Central memory CD4-positive, alpha-beta T cell (primary cell): ENCODE measurements at regions not wholly inside any gene's neighbourhood (a gene's known extent, or its start where the extent isn't known, plus 50 kb on each side); places are given as distances from the start of the nearest gene placed in this dataset.
"Not testable (repeated sequence)": the region's sequence is repeated elsewhere in the genome, so short reads cannot be mapped to it uniquely, and the experiment has no call there.

Experiments
- DNase-seq: peaks from one replicate; pipeline ENCODE4 v3.0.0; 2022

DNA sequence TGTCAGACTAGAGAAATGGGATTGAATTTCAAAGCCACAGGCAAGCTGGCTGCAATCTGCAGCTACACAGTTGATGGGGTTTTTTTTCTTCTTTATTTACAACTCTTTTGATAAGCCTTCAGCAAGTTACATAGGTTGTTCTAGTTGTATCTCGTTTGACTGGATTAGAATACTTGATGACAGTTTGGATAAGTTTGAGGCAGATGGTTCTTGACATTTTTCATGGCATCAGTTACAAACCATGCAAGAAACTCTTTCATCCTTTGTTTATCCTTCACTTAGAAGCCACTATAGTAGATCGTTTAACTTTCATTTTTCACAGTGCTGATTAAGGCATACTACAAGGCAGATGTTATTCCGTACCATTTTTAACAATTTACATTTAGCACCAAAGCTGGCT, 238.9 kb downstream of the TOX3 start:
- DNase-seq = no peak

DNA sequence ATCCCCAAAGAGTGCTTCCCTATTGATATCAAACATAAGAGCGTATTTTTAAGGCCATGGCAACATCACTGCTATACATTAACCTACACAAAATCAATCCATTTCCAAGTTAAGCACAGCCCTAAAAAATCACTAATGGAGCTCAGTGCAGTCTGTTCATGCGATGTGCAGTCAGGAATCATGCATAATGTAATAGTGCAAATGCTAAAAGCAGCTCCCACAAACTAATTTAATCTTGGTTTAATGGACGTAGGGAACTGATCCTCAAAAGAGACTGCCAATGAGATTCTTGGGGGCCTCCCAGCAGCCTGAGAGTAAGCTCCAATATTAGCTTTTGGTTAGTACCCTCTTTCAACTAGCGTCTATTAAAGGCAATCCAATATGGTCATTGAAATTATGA, 245.9 kb downstream of the TOX3 start:
- DNase-seq = no peak

DNA sequence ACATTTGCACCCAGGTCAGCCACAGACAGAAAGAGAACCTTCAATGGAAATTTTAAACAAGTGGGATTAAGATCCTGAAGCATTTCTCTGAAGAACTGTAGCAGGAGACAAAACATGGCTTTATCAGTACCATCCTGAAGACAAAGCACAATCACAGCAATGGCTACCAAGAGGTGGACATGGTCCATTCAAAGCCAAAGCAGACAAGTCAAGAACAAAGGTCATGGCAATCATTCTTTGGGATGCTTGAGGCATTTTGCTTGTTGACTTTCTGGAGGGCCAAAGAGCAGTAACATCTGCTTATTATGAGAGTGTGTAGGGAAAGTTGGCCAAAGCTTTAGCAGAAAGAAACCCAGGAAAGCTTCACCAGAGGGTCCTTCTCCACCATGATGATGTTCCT, 248.2 kb downstream of the TOX3 start:
- no peak for DNase-seq

DNA sequence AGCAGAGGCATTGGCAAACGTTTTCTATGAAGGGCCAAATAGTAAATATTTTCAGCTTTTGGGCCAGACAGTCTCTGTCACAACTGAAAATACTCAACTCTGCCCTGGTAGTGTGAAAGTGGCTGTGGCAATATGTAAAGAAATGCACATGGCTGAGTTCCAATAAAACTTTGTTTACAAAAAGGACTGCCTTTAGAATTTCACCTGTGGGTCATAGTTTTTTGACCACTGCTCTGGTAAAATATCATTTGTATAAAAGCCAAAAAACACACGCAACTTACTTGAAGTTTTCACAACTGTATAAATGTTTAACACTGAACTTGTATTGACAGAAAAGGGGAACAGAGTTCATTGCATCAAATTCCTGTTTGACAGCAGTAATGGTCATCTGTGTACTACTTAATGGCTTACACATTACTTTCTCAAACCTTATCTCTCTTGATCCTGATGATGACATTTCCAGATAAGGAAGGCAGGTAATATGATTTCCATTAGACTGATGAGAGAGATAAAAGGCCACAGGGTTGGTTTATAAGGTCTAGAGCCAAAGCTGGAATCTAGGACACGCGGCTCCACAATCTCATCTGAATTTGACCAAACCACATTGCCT, 250.1 kb downstream of the TOX3 start:
- not testable (repeated sequence) for DNase-seq

DNA sequence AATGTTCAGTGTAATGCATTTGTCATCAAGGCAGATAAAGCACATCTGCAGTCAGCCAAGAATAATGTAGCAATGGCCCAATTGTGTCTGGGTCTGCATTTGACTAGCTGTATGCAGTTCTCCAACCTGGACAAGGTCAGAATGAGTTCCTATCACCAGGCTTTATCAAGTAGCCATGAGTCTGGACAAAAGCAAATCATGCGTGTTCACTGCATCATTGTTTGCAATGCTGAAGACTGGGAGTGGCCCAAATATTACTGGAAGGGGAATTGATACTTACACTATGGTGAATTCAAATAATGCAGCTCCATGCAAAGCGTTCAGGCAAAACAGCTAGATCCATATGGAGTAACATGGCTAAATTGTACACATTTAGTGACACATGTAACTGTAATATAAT, 250.9 kb downstream of the TOX3 start:
- no peak for DNase-seq

DNA sequence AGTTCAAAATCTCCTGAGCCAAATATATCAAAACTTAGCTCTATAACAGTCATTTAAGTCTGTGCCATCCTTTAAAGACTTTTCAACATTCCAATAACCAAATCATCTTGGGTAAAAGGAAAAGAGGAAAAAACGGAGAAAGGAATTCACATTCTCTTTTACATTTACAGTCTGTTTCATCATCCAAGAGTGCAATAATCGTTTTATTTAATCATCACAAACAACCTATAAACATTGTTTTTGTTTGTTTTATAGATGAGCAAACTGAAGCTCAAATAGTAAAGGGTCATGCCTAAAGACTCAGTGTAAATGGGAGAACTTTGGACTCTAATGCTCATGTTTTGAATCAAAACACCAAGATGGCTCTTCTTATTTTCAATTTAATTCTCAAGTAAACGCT, 252.3 kb downstream of the TOX3 start:
- no peak for DNase-seq

DNA sequence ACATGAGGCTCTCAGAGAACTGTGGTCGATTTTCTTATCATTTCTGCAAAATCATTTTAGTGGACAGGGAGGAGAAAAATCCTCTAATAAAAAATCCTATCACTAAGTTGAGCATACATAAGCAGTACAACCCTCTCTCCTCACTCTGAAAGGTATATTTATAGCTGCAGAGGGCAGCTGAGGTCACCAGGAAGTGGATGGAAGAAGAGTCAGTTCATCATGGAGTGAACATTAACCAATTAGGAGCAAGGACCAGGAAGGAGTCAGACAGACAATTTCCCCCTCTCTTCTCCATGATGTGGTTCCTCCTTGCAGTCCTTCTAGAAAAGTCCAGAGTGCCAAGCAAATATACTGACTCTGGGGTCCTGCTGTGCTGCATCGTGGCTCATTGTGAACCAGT, 253.7 kb downstream of the TOX3 start:
- DNase-seq = no peak

DNA sequence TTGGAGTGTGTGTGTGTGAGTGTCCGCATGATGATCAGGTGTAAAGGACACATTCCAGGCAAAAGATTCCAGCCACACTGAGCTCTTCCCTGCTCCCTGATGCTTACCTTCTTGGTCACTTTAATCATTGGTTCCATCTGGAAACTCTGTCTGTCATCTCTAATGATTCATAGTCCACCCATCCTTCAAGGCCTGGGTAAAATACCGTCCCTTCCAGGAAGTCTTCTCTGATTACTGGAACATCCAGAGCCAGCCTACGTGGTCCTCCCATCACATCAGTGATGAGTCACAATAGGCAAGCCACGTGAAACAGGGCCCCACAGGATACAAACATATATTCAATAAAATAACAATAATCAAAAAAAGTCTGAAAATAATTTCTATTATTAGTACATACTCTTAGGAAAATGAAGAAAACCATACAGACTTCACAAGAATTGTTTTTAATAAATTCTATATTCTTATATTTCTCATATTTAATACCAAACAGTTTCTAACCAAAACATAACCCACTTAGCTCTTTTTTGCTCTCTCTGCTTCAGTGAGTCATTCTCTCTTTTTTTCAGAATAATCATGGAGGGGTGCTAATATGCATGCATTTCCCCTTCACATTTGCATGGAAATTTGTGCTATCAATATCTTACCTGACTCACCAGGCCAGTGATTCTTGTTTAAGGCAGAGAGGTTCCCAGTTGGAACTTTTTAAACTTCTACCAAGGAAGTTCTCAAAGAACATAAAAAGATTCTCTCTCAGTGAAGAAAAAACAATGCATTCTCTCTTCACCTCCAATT, 263.2 kb downstream of the TOX3 start:
- no peak for DNase-seq

DNA sequence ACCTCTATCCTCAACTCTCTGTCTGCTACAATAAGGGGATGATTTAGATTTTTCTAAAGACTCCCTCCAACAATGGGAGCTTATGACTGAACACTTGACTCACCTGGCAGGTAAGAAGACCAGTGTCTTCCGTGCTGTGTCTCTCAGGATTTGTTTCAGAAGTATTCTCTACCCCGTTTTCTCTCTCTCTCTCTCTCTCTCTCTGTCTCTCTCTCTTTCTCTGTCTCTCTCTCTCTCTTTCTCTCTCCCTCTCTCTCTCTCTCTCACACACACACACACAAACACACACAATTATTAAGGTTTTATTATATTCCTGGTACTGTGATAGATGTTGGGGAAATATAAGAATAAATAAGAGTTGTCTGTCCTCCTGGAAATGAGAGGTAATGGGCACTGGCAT, 263.9 kb downstream of the TOX3 start:
- no peak for DNase-seq

DNA sequence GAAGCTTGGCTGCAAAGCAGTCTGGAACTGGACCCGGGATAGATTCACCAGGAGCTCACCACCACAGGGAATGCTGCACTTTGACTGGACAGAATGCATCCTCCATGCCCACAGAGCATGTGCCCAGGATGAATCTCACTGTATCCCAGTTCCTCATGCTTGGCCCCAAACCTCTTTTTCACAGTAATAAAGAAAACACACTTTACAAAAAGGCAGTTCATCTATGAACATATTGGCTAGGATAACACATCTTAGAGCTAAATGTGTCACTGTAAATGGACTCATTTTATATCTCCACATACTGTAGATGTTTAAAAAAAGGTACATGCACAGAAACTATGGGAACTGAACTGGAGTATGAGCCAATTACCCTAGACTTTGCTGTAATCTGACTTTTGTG, 266.9 kb downstream of the TOX3 start:
- no peak for DNase-seq

DNA sequence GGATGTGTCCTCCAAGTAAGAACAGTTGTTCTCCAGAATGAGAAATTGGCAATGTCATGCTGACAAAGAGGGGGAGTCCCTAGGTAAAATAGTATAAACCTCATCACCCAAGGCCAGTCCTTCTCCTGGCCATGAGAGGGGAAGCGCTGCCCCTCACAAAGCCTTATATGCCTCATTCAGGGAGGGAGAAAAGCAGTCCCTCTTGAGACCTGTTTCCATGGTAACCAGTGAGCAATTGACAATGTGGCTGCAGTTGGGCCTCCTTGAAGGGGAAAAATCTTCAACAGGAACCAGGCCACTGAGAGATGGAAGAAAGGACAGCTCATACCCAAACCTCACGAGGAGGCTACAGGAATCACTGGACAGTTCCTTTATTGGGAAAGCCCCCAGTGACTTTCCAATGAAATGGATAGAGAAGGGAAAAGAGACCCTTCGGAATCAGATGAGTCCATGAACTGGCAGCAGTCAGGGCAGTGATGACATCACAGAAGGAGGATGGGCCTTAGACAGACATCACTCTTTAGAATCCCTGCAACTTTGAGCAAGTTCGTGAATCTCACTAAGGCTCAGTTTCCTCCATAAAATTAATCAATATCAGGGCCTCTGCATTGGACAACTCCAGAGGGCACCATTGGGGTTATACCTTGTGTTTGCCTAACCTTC, 275.7 kb downstream of the TOX3 start:
- DNase-seq = no peak

DNA sequence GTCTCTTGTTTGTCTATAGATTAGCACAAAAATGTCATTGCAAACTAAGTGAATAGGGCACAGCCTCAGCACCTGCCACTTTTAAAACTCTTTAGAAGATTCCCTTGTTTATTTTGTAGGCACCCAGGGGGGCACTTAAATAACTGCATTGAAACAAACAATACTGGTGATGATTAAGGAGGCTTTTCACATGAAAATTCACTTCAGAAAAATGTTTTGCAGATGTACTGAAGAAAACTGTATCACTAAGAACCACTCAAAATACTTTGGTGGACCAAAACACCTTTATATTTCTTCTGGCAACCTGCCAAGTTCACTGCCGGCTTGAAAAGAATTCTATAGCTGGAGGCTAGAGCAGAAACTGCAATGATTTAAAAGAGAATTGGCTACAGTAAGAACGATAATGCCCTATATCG, 281.5 kb downstream of the TOX3 start:
- no peak for DNase-seq

DNA sequence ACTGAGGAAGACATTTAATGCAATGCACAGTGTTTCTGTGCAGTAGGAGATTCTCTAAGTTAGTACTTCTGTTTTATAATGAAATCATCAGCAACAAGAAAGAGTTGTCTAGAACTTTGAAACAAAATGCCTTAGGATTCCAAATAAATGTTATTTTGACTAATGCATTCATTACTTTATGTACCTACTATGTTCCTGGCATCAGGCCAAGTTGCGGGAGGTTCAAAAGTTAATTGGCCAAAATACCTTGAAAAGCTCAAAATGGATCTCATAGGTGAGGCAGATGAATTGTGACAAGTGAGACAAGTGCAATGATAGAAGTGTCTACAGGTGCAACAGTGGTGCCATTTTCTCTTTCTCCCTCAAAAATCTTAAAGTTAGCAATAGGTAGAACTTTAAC, 289.4 kb downstream of the TOX3 start:
- DNase-seq = no peak

DNA sequence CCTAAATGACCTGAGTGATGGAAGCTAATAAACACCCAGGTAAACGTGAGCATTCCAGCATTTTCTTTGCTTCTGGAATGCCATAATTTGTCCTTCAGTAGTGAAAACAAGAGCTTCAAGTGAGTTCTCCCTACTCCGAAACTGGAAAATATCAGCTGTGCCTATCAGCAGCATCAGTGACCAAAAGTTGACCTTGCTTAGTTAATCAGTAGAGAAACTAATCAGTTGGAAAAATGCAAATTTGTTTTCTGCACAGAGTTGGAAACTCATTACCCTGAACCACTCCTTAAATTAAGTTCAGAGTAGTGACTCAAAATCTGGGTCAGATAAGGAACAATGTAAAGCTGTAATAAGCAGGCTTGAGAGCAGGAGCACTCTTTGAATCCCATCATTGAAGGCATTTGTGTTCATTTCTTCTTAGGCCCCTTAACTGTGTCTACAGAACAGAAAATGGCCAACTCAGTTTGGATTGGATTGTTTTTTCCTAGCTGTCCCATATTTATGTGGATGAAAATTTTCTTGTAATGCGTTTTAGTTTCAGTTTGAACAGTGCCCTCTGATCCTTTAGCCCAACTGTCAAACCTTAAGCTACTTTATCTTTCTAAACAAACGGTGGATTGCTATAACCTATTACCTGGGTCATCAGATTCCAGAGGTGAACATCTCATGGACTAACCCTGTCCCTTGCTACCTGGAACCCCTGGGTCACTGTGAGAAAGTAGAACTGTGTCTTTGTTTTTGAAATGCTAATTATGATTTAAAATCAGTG, 290.4 kb downstream of the TOX3 start:
- no peak for DNase-seq

DNA sequence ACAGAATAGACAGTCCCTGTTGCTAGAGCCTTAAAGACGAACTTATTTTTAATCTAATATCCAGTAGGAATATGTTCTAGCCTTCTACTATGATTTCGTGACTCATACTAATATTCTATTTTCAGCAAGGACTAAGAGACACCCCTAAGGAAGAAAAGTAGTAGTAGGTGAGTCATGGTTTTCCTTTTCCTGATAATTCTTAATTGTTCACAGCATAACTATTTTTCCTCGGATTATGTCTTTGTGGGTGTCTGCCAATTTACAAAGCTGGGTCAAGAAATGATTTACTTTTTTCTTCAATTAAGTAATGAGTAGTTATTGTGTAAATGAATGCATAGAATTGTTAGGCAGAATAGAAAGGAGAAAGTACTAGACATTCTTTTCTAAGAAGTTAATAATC, 292.2 kb downstream of the TOX3 start:
- DNase-seq = no peak

DNA sequence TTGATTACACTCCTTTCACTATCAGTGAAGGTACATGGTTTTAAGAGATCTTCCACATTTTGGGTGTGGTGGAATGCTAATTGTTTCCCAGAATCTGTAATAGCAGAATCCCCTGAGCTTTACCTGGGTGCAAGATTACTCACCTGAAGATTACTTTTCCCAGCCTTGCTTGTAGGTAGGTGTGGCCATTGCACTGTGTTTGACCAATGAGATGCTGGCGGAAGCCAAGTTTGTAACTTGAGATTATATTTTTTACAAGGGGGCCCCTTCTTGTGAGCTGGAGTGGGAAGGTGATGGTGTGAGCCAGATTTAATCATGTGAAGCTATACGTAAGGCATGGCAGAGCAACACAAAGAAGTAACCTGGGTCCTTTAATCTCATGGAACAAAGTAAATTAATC, 294.3 kb downstream of the TOX3 start:
- no peak for DNase-seq

DNA sequence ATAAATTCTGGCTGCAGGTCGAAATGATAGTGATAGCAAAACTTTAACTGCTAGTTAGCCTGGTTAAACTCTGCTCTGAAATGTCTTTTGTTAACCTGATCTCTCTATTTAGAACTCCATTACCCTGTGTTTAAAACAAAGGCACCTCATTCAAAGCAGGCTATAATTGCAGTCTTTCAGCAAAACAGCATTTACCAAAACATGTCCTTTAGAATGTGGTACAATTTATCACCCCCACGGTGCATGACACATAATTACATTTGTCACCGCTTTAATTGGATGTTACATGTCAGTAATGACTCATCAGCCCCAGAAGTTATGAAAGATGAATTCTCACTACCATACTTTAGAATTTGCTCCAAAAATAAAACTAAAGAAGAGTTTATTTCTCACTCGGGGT, 295.4 kb downstream of the TOX3 start:
- no peak for DNase-seq

DNA sequence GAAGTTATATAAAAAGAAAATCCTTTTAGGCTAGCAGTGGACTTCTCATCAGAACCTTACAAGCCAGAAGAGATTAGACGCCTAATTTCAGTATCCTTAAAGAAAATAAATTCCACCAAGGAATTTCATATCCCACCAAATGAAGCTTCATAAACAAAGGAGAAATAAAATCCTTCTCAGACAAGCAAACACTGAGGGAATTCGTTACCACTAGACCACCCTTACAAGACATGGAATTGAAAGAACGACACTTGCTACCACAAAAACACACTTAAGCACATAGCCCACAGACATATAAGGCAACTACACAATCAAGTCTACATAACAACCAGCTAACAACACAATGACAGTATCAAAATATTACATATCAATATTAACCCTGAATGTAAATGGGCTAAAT, 299.2 kb downstream of the TOX3 start:
- no peak for DNase-seq

DNA sequence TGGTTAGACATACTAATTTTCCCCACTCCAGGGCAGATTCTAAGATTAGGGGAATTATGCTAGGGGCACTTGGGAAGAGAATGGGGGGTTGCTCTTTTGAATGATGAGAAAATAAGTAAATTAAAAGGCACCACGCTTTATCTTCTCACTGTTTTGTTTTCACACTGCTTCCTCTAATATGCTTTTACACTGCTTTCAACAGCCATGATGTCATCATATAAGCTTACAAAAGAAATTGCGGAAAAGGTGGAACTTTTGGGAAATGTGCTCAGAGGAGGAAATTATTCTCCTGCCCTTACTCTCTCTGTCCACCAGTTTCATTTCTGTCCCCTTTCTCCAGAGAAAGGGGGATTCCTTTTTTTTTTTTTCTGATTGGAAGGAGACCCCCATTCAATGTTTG, 308.2 kb downstream of the TOX3 start:
- DNase-seq = no peak

DNA sequence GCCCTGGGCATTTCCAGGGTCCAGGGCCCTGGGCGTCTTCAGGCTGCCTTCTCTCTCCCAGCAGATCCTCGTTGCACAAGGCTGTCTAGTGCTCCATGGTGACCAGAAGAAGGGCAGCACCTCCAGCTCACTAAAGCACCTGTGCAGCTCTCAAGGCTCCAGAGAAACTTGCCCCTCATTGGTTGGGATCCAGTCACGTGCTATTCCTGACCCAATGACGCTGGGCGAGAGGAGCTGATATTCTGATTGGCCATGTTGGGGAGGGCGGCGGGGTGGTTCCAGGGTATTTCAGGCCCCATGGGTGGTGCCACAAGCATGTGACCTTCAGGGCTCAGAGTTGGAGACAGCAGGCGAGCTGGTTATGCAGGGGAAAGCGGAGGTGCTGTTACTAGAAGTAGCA, 309.1 kb downstream of the TOX3 start:
- no peak for DNase-seq

DNA sequence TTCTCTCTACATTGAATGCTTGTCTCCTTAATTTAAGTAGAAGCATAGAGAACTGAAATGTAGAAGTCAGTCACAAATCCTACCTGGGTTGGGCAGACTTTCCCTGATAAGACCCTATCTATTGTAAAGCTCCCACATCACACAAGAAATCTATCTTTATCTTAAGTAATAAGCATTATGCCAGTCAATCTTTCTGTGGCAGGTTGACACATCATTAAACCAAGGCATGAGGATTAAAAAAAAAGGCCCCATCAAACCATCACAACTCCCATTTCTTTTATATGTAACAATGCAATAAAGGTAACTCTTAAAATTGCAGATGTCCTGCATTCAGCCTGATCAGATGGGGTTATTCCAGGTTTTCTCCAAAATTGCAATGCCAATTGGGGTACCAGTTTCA, 311.8 kb downstream of the TOX3 start:
- no peak for DNase-seq

DNA sequence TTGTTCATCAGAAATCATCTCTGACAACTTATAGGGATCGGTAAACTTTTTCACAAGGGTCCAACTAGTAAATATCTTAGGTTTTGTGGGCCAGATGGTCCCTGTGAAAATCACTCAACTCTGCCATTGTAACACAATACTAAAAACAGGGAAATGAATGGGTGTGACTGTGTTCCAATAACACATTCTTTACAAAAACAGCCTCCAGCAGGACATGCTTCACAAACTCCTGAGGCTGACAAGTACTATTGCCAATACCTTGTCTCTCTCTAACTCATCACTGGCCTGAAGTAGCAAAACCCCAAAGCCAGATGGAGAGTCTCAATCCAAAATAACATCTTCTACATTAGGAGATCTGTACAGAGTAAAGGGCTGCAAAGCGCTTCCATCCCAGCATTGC, 312.3 kb downstream of the TOX3 start:
- DNase-seq = no peak

DNA sequence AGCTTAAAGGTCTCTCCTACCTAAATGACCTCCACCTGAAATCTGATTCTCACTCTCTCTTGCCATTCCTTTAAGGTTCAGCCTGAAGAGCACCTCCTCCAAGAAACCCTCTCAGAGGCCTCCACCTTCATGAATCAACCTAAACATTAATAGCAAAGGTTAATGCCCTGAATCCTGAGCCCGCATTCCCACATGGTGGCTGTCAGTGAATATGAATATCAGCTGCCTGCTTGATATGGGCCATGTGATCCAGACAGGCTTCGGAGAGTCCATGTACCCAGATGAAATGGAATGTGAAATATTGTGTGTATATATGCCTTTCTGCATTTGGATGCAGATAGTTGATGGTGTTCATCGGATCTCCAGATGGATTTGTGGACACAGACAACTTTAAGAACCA, 317.5 kb downstream of the TOX3 start:
- no peak for DNase-seq

DNA sequence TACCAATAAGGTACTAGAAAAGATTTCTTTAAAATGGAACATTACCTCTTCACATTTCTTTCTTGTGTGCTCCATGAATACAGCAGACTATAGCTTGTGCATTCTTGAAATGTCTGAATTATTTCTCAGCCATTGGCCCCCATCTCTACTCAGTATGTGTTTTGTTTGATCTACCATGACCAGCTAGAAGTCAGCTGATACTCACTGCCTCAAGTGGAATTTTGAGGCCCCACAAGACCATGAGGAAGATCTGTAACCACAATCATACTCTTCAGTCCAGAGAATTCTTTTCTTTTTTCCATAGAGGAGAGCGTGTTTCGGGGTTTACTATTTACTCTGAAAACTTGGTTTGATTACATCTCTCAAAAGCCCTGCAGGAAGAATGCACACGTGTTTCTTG, 319.1 kb downstream of the TOX3 start:
- DNase-seq = no peak
